ENCODE measurements at regions not wholly inside any gene's neighbourhood (a gene's known extent, or its start where the extent isn't known, plus 50 kb on each side); places are given as distances from the start of the nearest gene placed in this dataset.
A peak's percentile ranks its signal among the peaks of the same experiment; 100 is the strongest.

DNA sequence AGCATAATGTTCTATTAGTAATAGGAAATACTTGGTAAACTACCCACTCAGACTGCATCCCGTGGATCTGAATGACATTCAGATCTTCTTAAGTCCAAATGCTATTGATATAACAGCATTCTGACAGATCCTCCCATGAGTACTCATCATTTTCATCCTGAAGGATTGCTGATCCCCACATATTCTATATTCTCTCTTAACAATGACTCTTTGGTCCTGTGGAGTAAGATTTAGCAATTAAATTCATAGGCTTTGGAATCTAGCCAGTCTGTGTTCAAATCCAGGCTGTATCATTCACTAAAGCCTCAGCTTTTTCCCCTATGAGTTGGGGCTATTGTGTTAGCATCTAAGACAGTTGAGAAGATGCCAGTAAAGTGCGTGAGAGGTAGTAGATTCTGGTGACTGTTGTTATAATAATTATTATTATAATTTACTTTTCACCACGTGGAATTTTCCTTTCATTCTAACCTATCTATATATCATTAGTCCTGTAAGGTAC, 591.3 kb upstream of the SYT4 start:
- TF ChIP-seq, protein P1, sequence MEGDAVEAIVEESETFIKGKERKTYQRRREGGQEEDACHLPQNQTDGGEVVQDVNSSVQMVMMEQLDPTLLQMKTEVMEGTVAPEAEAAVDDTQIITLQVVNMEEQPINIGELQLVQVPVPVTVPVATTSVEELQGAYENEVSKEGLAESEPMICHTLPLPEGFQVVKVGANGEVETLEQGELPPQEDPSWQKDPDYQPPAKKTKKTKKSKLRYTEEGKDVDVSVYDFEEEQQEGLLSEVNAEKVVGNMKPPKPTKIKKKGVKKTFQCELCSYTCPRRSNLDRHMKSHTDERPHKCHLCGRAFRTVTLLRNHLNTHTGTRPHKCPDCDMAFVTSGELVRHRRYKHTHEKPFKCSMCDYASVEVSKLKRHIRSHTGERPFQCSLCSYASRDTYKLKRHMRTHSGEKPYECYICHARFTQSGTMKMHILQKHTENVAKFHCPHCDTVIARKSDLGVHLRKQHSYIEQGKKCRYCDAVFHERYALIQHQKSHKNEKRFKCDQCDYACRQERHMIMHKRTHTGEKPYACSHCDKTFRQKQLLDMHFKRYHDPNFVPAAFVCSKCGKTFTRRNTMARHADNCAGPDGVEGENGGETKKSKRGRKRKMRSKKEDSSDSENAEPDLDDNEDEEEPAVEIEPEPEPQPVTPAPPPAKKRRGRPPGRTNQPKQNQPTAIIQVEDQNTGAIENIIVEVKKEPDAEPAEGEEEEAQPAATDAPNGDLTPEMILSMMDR (IDR thresholded peaks at IDR 0.05; ENCODE audit: insufficient read depth, low read length) = no peak
- DNase-seq (ENCODE audit: low read depth) = no peak
- no peak overlapping the region for H3K4me3 ChIP-seq (ENCODE audit: low read depth, low read length)

DNA sequence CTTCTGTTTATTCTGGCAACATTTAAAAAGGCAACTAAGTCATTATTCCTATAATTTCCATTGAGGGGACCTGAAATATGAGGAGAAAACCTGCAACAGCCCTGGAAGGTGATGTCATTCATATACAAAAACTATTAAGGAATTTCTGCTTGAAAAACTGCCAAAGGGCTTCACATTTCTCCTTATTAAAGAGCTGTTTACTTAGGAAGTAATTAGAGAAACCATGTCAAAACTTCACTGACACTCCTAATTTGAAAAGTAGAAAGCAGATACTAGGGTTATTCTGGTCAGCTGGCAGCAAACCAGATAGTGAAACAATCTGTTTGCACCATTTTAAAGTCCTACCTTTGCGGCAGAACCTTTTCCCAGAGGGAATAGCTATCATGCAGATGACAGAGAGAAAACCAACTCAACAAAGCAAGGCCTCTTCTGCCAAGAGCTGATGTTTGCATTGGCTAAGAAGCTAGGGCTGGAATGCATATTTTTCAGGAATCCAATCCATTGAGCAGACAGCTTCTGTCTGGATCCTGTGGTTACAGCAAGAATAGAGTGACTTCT, 592.2 kb upstream of the SYT4 start:
- TF ChIP-seq, protein P1 (IDR thresholded peaks at IDR 0.05; ENCODE audit: insufficient read depth, low read length) = no peak
- DNase-seq (ENCODE audit: low read depth) = peak; percentile 91
- H3K4me3 ChIP-seq (ENCODE audit: low read depth, low read length) = no peak overlapping the region

DNA sequence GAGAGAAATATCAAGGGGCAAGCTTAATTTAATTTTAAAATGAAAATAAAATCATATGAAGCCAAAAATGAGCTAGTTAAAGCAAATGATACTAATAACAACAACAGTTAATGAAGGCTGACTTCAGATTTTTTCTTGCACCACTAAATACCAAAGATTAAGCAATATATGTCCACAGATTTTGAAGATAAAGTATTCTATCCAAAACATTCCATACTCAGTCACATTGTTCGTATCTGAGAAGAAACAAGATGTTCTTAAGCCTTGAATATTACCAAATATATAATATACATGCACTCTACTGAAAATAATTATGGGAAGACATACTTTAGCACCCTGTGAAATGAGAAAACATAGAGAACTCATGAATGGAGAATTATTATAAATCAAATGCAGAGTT, 593.3 kb upstream of the SYT4 start:
- no peak overlapping the region for H3K4me3 ChIP-seq (ENCODE audit: low read depth, low read length)
- peak; percentile 30 for DNase-seq (ENCODE audit: low read depth)
- TF ChIP-seq, protein P1 (IDR thresholded peaks at IDR 0.05; ENCODE audit: insufficient read depth, low read length) = no peak

- no peak overlapping the region for H3K4me3 ChIP-seq (ENCODE audit: low read depth, low read length)
- peak; percentile 43 for DNase-seq (ENCODE audit: low read depth)
- TF ChIP-seq, protein P1 (IDR thresholded peaks at IDR 0.05; ENCODE audit: insufficient read depth, low read length) = no peak
Observed at GRCh38 chr18:43875511-43875910, 598.2 kb upstream of the SYT4 start.

DNA sequence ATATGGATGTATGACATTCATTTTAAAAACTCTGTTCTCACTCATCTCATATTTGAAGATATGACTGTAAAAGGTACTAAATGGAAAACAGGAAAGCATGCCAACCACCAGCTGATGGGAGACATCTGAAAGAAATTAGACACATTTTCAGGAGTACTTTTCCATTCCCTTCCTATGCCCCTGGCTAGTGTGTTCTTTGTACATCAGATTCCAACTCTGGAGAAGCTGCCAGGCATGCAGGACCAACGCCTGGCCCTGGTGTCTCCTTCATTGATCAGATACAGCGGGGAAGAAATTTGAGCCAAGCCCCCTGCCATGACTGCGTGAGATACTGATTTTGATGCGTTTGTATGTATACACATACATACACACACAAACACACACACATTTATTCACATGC, 599.0 kb upstream of the SYT4 start:
- DNase-seq (ENCODE audit: low read depth) = no peak
- H3K4me3 ChIP-seq (ENCODE audit: low read depth, low read length) = no peak overlapping the region
- TF ChIP-seq, protein P1 (IDR thresholded peaks at IDR 0.05; ENCODE audit: insufficient read depth, low read length) = no peak

GRCh38 chr18:43876748-43877147, 599.5 kb upstream of the SYT4 start:
- TF ChIP-seq, protein P1 (IDR thresholded peaks at IDR 0.05; ENCODE audit: insufficient read depth, low read length) = no peak
- H3K4me3 ChIP-seq (ENCODE audit: low read depth, low read length) = no peak overlapping the region
- no peak for DNase-seq (ENCODE audit: low read depth)

Data from fibroblast of the aortic adventitia (primary cell).